HEK293 (cell line): ENCODE measurements at regions not wholly inside any gene's neighbourhood (a gene's known extent, or its start where the extent isn't known, plus 50 kb on each side); places are given as distances from the start of the nearest gene placed in this dataset.

ENCODE experiments used
- CTCF ChIA-PET: fragments of 350-600 bp; formaldehyde crosslinking; extraction: SDS; loops from one replicate; lab custom pipeline; 2021; ENCODE audit warnings: antibody characterized with exemption; lab: Yijun Ruan, JAX
- POLR2A ChIA-PET: fragments of 300-600 bp; formaldehyde crosslinking; extraction: SDS; loops from one replicate; lab custom pipeline; 2020; ENCODE audit warnings: antibody characterized with exemption, inconsistent platforms; lab: Yijun Ruan, JAX
- H3K27ac ChIP-seq: fragments of 200-500 bp; sonication (Bioruptor generic); 2 replicates; pipeline ENCODE4 v1.5.1; 2014; ENCODE audit warnings: low read depth, low read length, control low read depth, inconsistent platforms; ENCODE audit errors: extremely low read depth
- H3K36me3 ChIP-seq, 2 experiments: fragments of 200-500 bp in 1 of 2; sonication (Bioruptor generic) in 1 of 2; 1 replicate in 1 of 2; 2 replicates in 1 of 2; pipeline ENCODE4 v1.5.1; 2014 to 2017; ENCODE audit warnings: inconsistent platforms in 2 of 2, low read length in 2 of 2; ENCODE audit not compliant: control insufficient read depth in 2 of 2, insufficient read depth in 1 of 2
- H3K4me1 ChIP-seq: fragments of 200-500 bp; sonication (Bioruptor generic); 2 replicates; pipeline ENCODE4 v1.5.1; 2014; ENCODE audit warnings: mild to moderate bottlenecking, low read length, inconsistent platforms; ENCODE audit not compliant: control insufficient read depth, insufficient read depth
- H3K4me3 ChIP-seq: 2 replicates; pipeline ENCODE4 v1.5.1; 2011; ENCODE audit warnings: low read depth, mild to moderate bottlenecking, control low read depth, low read length, moderate library complexity
- H3K9me3 ChIP-seq: fragments of 200-500 bp; sonication (Bioruptor generic); 2 replicates; pipeline ENCODE4 v1.5.1; 2014; ENCODE audit warnings: low read depth, low read length, inconsistent platforms; ENCODE audit not compliant: control insufficient read depth, insufficient read depth
- GLIS2 ChIP-seq: fragments of 450-650 bp; formaldehyde crosslinking; IDR thresholded peaks from 2 replicates; pipeline ENCODE4 v1.5.1; 2016; ENCODE audit warnings: missing biosample characterization, missing genetic modification characterization
- MZF1 ChIP-seq: fragments of 450-650 bp; formaldehyde crosslinking; IDR thresholded peaks from 2 replicates; pipeline ENCODE4 v1.5.1; 2017; ENCODE audit warnings: missing biosample characterization, missing genetic modification characterization, borderline replicate concordance
- PBX3 ChIP-seq: sonication (generic); formaldehyde crosslinking; IDR thresholded peaks from 2 replicates; pipeline ENCODE4 v1.8.1; 2022; ENCODE audit warnings: mild to moderate bottlenecking, moderate library complexity, missing genetic modification reagents
- YY1 ChIP-seq: fragments of 450-650 bp; formaldehyde crosslinking; IDR thresholded peaks from 2 replicates; pipeline ENCODE4 v1.5.1; 2018; ENCODE audit warnings: missing biosample characterization, missing genetic modification characterization
- ZNF157 ChIP-seq: fragments of 450-650 bp; formaldehyde crosslinking; IDR thresholded peaks from 2 replicates; pipeline ENCODE4 v1.5.1; 2016; ENCODE audit warnings: missing biosample characterization, missing genetic modification characterization
- ZNF2 ChIP-seq: fragments of 450-650 bp; formaldehyde crosslinking; IDR thresholded peaks from 2 replicates; pipeline ENCODE4 v1.5.1; 2016; ENCODE audit warnings: missing biosample characterization, missing genetic modification characterization
- ZNF362 ChIP-seq: fragments of 450-650 bp; formaldehyde crosslinking; IDR thresholded peaks from 2 replicates; pipeline ENCODE4 v1.5.1; 2016; ENCODE audit warnings: missing biosample characterization, missing genetic modification characterization
- ZNF626 ChIP-seq: fragments of 450-650 bp; sonication (Bioruptor Pico); formaldehyde crosslinking; IDR thresholded peaks from 2 replicates; pipeline ENCODE4 v1.5.1; 2018; ENCODE audit warnings: missing biosample characterization, missing genetic modification characterization, inconsistent platforms
- ZNF658 ChIP-seq: fragments of 450-650 bp; formaldehyde crosslinking; IDR thresholded peaks from 2 replicates; pipeline ENCODE4; 2016; ENCODE audit warnings: missing biosample characterization, missing genetic modification characterization
- ZNF830 ChIP-seq: fragments of 450-650 bp; IDR thresholded peaks from 2 replicates; pipeline ENCODE4 v1.5.0; 2018; ENCODE audit warnings: missing biosample characterization, missing genetic modification characterization, low read depth, mild to moderate bottlenecking, moderate library complexity
- ZSCAN30 ChIP-seq: fragments of 450-650 bp; IDR thresholded peaks from 2 replicates; pipeline ENCODE4 v1.5.1; 2018; ENCODE audit warnings: missing biosample characterization, mild to moderate bottlenecking, missing genetic modification characterization, moderate library complexity
- TF ChIP-seq, protein P1 (sequence below): fragments of 450-650 bp; formaldehyde crosslinking; IDR thresholded peaks from 2 replicates; pipeline ENCODE4 v1.5.1; 2016; ENCODE audit warnings: missing biosample characterization, missing genetic modification characterization, borderline replicate concordance
- TF ChIP-seq, protein P2 (sequence below): fragments of 450-650 bp; formaldehyde crosslinking; IDR thresholded peaks from 2 replicates; pipeline ENCODE4 v1.5.1; 2016; ENCODE audit warnings: missing biosample characterization, missing genetic modification characterization

DNA sequence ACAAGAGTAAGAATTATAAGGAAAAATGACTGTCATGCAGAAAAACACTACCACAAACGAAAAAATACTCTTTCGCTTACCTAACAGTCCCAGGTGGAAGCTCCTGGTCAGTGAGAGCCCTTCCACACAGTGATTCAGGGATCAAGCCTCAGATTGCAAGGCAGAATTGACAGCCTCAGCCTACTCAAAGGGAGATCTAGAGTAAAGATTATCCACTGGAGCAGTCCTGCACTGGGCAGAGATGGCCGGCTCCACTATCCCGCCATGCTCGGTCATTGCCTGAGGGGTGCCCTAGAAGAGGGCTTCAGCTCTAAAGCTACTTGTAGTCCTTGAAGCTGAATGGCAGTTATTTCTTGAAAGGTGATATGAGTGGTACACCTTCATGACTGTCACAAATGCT is 174.7 kb downstream of the TTC8 start:
- H3K27ac ChIP-seq, result no peak overlapping the region
- H3K9me3 ChIP-seq, result no peaks in the 10 kb centered on the region
- TF ChIP-seq, protein P1, sequence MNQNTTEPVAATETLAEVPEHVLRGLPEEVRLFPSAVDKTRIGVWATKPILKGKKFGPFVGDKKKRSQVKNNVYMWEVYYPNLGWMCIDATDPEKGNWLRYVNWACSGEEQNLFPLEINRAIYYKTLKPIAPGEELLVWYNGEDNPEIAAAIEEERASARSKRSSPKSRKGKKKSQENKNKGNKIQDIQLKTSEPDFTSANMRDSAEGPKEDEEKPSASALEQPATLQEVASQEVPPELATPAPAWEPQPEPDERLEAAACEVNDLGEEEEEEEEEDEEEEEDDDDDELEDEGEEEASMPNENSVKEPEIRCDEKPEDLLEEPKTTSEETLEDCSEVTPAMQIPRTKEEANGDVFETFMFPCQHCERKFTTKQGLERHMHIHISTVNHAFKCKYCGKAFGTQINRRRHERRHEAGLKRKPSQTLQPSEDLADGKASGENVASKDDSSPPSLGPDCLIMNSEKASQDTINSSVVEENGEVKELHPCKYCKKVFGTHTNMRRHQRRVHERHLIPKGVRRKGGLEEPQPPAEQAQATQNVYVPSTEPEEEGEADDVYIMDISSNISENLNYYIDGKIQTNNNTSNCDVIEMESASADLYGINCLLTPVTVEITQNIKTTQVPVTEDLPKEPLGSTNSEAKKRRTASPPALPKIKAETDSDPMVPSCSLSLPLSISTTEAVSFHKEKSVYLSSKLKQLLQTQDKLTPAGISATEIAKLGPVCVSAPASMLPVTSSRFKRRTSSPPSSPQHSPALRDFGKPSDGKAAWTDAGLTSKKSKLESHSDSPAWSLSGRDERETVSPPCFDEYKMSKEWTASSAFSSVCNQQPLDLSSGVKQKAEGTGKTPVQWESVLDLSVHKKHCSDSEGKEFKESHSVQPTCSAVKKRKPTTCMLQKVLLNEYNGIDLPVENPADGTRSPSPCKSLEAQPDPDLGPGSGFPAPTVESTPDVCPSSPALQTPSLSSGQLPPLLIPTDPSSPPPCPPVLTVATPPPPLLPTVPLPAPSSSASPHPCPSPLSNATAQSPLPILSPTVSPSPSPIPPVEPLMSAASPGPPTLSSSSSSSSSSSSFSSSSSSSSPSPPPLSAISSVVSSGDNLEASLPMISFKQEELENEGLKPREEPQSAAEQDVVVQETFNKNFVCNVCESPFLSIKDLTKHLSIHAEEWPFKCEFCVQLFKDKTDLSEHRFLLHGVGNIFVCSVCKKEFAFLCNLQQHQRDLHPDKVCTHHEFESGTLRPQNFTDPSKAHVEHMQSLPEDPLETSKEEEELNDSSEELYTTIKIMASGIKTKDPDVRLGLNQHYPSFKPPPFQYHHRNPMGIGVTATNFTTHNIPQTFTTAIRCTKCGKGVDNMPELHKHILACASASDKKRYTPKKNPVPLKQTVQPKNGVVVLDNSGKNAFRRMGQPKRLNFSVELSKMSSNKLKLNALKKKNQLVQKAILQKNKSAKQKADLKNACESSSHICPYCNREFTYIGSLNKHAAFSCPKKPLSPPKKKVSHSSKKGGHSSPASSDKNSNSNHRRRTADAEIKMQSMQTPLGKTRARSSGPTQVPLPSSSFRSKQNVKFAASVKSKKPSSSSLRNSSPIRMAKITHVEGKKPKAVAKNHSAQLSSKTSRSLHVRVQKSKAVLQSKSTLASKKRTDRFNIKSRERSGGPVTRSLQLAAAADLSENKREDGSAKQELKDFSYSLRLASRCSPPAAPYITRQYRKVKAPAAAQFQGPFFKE (tag by site-specific recombination), result no peak
- no peak for TF ChIP-seq MZF1 (tag by site-specific recombination)
- no peak for TF ChIP-seq ZNF362 (tag by site-specific recombination)
- TF ChIP-seq ZNF2 (tag by site-specific recombination), result no peak
- TF ChIP-seq ZSCAN30 (tag by site-specific recombination), result no peak
- no peak for TF ChIP-seq PBX3 (CRISPR knock-in tag)
- TF ChIP-seq, protein P2, sequence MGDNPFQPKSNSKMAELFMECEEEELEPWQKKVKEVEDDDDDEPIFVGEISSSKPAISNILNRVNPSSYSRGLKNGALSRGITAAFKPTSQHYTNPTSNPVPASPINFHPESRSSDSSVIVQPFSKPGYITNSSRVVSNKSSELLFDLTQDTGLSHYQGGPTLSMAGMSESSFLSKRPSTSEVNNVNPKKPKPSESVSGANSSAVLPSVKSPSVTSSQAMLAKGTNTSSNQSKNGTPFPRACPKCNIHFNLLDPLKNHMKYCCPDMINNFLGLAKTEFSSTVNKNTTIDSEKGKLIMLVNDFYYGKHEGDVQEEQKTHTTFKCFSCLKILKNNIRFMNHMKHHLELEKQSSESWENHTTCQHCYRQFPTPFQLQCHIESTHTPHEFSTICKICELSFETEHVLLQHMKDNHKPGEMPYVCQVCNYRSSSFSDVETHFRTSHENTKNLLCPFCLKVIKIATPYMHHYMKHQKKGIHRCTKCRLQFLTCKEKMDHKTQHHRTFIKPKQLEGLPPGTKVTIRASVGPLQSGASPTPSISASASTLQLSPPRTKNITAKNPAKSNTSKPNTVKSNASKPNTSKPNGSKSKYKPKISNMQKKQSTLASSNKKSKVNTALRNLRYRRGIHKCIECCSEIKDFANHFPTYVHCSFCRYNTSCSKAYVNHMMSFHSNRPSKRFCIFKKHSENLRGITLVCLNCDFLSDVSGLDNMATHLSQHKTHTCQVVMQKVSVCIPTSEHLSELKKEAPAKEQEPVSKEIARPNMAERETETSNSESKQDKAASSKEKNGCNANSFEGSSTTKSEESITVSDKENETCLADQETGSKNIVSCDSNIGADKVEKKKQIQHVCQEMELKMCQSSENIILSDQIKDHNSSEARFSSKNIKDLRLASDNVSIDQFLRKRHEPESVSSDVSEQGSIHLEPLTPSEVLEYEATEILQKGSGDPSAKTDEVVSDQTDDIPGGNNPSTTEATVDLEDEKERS (tag by site-specific recombination), result no peak
- no peak for TF ChIP-seq YY1 (tag by site-specific recombination)
- no peak for TF ChIP-seq ZNF658 (tag by site-specific recombination)
- TF ChIP-seq ZNF157 (tag by site-specific recombination), result no peak
- TF ChIP-seq GLIS2 (tag by site-specific recombination), result no peak
- no peak for TF ChIP-seq ZNF626 (tag by site-specific recombination)
- TF ChIP-seq ZNF830 (tag by site-specific recombination), result no peak
- H3K4me3 ChIP-seq, result no peak overlapping the region
- no peaks in the 10 kb centered on the region for H3K36me3 ChIP-seq
- CTCF ChIA-PET, result interaction anchor here (1.2 to 1.9 kb wide), 2 partner anchors 28 to 66 kb away, joined by 3 to 6 read pairs; no protein-coding TSS in a partner anchor
- peaks cover 3% of the 10 kb centered on the region; the same call in 1 of the 2 replicates for H3K4me1 ChIP-seq
- POLR2A ChIA-PET, result no interaction called here
